ENCODE measurements at regions not wholly inside any gene's neighbourhood (a gene's known extent, or its start where the extent isn't known, plus 50 kb on each side); places are given as distances from the start of the nearest gene placed in this dataset.

- TF ChIP-seq CTCF (IDR thresholded peaks at IDR 0.05) (no peak), POLR2A (IDR thresholded peaks at IDR 0.05) (no peak)
Observed at GRCh38 chr7:68147614-68148238, 1151.1 kb downstream of the TYW1 start.
